GM13976 (cell line): ENCODE measurements at regions not wholly inside any gene's neighbourhood (a gene's known extent, or its start where the extent isn't known, plus 50 kb on each side); places are given as distances from the start of the nearest gene placed in this dataset.

ENCODE experiments used
- DNase-seq: peaks from one replicate; pipeline ENCODE4 v3.0.0; 2012; ENCODE audit warnings: low spot score
- CTCF ChIP-seq: IDR thresholded peaks from 2 replicates; pipeline ENCODE4 v1.5.1; 2012; ENCODE audit warnings: borderline replicate concordance, mild to moderate bottlenecking; ENCODE audit not compliant: insufficient read depth; ENCODE audit errors: extremely low read depth, missing control alignments, control extremely low read depth
- in situ Hi-C: fragments of 300-500 bp; cut with MboI; formaldehyde crosslinking; loops from one replicate; pipeline ENCODE4 v1.12.0; 2022; ENCODE audit warnings: low sequenced_read_pairs, mixed read lengths, inconsistent platforms; ENCODE audit not compliant: unreplicated experiment

GRCh38 chr9:77111408-77111807 lies 65.9 kb upstream of the VPS13A start:
- no peak for DNase-seq
- TF ChIP-seq CTCF: no peak
- in situ Hi-C loops: no loop called here

GRCh38 chr9:77125665-77126064 lies 51.7 kb upstream of the VPS13A start:
- DNase-seq: no peak
- in situ Hi-C loops: loop anchor here (25.0 kb wide), 1 partner anchor 313 kb away; no protein-coding TSS in a partner anchor
- no peak for TF ChIP-seq CTCF

GRCh38 chr9:77127071-77127470 lies 50.3 kb upstream of the VPS13A start:
- in situ Hi-C loops: loop anchor here (25.0 kb wide), 1 partner anchor 315 kb away; no protein-coding TSS in a partner anchor
- TF ChIP-seq CTCF: no peak
- no peak for DNase-seq
